Skin of body (tissue), 1 donor: ENCODE measurements at regions not wholly inside any gene's neighbourhood (a gene's known extent, or its start where the extent isn't known, plus 50 kb on each side); places are given as distances from the start of the nearest gene placed in this dataset.
"Not testable (repeated sequence)": the region's sequence is repeated elsewhere in the genome, so short reads cannot be mapped to it uniquely, and the experiment has no call there.

Experiments used
- DNase-seq: peaks from one replicate; lab custom pipeline; 2025; lab: John Stamatoyannopoulos, UW

DNA sequence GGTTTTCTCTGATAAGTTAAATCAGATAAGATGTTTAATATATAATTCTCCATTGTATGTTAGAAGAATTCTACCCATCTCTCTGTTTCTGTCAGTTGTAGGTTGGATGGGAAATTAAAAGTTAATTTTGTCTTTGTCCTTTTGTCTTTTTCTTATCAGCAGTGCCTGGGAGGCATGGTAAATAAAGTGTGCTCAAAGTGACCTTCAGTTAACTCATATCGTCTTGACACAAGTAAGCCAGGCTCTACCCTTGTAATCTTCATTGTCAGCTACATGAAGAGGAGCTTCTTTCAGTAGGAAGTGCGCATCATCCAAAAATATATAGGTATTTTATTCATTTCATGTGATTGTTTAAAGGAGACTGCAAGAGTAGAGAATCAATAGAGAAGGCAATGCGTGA is 138.9 kb upstream of the NRIP1 start:
- DNase-seq: no peak

- DNase-seq: no peak
These were observed 139.6 kb upstream of the NRIP1 start for GRCh38 chr21:15204140-15204969.

DNA sequence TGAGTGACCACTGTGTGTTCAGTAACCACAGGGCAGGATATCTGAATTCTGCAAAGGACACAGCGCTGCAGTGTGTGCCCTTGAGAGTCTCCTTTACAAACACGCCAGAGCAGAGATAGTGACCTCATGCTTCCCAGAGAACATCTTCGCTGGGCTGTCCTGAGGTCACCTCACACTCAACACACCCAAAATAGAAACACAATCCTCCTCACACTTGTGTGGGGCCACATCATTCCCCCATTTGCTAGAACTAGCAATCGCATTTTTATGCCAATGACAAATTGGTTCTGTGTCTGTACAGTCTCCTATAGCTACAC is 140.1 kb upstream of the NRIP1 start:
- DNase-seq: no peak

DNA sequence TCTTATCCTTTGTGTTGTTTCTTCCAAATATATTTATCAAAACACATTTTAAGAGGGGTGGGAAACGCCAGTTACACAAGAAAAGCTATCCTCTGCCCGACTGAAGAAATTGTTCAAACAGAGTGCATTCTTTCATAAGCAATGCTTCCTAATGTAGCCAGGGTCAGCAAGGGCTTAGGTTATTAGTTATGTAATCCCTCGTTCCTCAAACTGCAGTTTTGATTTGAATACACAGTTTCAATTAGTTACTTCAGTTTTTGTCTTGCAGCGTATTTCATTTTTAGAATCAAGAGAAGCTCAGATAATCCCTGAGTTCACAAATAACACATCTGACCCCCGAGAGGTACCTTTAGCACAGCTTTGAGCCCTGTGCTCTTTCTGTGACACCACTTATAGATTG is 141.7 kb upstream of the NRIP1 start:
- DNase-seq: no peak

DNA sequence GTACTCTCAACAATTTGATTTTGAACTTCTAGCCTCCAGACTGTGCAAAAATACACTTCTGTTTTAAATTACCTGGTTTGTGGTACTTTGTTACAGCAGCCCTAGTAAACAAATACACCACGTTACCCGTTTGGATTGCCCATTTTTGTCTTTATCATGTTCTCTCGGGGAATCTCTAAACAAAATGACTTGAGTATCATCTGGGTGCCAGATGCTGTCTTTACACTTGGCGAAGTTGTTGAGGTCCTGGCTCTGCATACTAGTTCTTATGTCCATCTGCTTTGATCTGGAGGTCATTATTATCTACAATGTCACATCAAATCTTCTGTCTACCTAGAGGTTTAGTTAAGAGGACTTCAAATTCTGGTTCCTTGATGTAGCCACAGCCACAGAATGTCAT is 142.4 kb upstream of the NRIP1 start:
- DNase-seq: no peak

DNA sequence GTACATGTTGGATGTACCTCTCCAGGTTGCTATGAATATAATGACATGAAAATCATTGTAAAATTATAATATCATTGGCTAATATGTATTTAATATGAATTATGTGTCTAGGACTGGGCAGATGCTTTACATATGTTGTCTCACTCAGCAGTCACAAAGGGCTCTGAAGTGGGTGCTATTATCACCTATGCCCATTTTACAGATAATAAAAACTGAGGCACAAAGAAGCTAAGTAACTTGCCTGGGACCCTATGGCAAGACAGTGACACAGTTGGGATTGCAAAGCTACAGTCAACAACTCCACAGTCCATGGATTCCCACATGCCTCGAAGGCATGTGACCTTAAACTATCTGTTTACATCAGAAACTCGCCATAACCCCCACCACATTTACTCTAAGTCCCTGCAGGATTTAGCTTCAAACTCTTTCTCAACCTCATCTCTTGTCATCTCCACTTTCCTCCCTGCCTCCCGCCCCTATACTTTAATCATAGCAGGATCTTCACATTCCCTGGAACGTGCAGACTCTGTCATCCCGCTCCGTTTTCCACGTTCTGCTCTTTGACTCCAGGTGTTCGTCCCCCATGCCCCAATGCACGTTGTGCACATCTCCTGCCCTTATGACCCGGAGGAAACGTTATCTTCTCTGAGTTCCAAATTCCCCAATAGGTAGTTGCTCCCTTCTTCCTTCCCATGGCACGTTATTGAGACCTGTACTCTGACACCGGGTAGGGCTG is 143.0 kb upstream of the NRIP1 start:
- no peak for DNase-seq

GRCh38 chr21:15208786-15209185 is 144.0 kb upstream of the NRIP1 start:
- DNase-seq: no peak

DNA sequence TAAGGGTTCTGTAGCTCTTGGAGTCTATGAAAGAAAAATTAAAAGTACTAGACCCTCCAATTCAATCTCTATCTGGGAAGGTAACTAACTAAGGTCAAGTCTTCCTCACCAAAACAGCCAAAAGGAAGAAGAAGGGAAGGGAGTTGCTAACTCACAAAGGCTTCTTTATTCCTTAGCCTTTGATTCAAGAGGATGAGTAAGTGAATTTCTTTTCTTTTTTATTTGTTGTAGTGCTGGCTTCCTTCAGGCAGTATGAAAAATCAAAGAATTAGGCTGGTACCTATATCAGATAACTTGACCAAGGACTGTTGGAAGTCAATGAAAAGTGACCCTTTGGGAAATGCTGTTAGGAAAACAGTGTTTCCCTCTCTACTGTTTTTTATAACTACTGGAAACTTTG is 144.4 kb upstream of the NRIP1 start:
- no peak for DNase-seq

- DNase-seq: no peak
These were observed 145.5 kb upstream of the NRIP1 start for GRCh38 chr21:15210235-15210678.

DNA sequence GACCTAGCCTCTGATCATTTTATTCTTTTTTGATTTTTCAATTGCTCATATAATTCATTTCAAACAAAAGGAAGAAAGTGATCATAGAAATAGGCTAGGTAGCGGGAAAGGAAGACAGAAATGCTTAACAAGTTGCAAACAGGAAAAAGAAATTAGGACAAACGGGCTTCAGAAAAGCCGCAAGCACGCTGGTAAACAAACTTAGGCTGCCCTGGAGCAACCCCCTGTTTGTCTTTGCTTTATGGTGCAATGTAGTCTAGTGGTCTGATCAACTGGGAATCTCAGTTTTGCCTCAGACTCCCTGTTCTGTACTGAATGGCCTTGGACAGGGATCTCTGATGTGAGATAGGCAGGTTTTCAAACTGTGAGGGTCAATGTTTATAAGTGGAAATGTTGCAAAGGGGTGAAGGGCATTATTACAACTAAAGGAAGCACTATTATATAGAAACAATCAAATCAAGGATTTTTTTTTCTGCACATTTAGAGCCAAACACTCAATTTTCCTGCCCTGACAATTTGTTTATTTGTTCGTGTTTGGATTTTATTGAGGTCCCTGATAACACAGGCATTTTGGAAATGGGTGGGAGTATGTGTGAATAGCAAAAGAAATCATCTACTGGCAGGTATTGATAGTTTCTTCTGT is 146.8 kb upstream of the NRIP1 start:
- no peak for DNase-seq

DNA sequence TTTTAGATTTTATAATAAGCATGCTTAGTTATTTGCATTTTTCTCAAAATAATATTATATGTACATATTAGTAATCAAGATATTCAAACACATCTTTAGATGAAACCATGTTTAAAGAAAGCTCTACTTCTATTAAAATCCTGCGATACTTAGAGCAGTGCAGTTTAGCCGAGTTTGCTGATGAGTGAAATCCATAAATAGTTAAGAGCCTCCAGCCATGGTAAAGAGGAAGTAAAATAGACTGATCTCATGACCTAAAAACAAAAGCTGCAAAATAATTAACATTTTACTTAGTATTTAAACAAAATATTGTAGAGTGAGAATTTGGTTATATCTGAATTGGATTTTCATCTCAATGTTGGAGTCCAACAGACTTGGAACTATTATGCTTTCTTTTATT is 147.4 kb upstream of the NRIP1 start:
- DNase-seq: no peak

DNA sequence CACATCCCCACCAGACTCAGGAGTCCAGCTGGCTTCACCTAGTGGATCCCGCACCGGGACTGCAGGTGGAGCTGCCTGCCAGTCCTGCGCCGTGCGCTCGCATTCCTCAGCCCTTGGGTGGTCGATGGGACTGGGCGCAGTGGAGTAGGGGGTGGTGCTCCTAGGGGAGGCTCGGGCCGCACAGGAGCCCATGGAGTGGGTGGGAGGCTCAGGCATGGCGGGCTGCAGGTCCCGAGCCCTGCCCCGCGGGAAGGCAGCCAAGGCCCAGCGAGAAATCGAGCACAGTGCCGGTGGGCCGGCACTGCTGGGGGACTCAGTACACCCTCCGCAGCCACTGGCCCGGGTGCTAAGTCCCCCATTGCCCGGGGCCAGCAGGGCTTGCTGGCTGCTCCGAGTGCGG is 153.7 kb upstream of the NRIP1 start:
- not testable (repeated sequence) for DNase-seq

- no peak for DNase-seq
These were observed 154.2 kb upstream of the NRIP1 start for GRCh38 chr21:15219039-15219438.

DNA sequence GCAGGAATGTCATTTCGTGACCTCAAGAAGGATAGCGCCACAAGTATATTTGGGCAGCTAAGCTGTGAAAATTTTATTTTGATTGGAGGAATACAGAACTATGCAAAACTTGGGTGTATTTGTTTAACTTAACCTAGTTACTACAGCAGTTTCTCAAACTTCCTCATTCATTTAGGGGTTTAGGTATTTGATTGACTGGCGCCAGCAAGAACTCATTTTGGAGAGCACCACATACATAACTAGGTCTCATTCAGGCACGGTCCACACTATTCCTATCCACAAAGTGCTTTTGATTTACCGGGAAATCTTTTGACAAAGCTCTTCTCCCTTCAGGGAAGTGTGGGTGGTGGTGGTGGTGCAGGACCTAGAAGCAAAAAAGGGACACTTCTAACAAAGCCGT is 155.1 kb upstream of the NRIP1 start:
- no peak for DNase-seq

GRCh38 chr21:15221799-15222386 is 157.1 kb upstream of the NRIP1 start:
- DNase-seq: no peak

- DNase-seq: no peak
These were observed 157.9 kb upstream of the NRIP1 start for GRCh38 chr21:15222707-15223106.

DNA sequence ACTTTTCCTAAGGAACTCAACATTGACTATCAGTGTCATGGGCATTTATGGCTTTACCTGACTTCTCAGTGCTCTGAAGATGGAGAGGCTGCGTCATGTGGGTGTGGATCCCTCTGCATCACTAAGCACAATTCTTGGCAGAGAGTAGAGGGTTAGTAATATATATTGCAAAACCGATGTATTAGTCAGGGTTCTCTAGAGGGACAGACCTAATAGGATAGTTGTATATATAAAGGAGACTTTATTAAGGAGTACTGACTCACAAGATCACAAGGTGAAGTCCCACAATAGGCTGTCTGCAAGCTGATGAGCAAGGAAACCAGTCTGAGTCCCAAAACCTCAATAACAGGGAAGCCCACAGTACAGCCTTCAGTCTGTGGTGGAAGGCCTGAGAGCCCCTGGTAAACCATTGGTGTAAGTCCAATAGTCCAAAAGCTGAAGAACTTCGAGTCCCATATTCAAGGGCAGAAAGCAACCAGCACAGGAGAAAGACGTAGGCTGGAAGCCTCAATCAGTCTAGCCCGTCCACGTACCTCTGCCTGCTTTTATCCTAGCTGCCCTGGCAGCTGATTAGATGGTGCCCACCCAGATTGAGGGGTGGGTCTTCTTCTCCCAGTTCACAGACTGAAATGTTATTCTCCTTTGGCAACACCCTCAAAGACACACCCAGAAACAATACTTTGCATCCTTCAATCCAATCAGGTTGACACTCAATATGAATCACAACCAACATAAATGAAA is 159.7 kb upstream of the NRIP1 start:
- no peak for DNase-seq

- no peak for DNase-seq
These were observed 163.1 kb upstream of the NRIP1 start for GRCh38 chr21:15227919-15228318.

DNA sequence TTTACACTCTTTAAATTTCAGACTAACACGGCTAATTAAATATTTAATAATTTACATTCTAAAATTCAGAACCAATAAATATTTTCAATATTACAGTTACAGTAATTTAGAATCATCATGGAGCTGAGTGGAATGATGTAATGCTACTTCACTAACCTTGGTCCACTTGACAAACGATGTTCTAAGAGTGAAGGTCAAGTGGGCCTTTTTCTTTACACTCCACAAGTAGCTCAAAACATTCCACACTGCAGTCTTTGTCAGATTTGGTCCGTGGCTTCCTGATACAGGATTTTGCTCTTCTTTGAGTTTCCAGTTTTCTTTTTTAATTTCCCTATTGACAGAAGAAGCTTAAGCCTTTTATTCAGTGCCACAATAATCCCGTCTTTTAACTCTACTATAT is 164.6 kb upstream of the NRIP1 start:
- no peak for DNase-seq

- DNase-seq: no peak
These were observed 168.8 kb upstream of the NRIP1 start for GRCh38 chr21:15233611-15234010.

- DNase-seq: no peak
These were observed 171.3 kb upstream of the NRIP1 start for GRCh38 chr21:15236111-15236510.

DNA sequence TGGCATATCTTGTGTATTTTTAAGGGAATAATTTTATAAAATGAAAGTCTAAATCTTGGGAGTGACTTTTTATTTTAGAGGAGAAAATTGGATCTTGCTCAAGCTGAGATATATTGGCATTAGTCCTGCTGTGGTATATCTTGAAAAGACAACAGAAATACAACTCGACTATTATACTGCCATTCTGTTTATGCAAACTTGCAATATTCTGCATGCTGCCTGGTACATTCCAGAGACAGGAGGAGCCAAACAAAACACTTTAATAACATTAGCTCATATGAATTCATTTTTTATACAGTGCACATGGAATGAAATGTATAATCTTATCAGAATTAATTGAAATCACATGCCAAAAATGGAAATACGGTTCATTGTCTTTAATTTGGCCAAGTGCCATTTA is 176.0 kb upstream of the NRIP1 start:
- no peak for DNase-seq
